ENCODE measurements at regions not wholly inside any gene's neighbourhood (a gene's known extent, or its start where the extent isn't known, plus 50 kb on each side); places are given as distances from the start of the nearest gene placed in this dataset.

GRCh38 chr2:84290537-84290936, 168.5 kb downstream of the SUCLG1 start:
- TF ChIP-seq POLR2A (IDR thresholded peaks at IDR 0.05) = no peak
- no peak for TF ChIP-seq CTCF (IDR thresholded peaks at IDR 0.05)

GRCh38 chr2:84288293-84288692, 170.8 kb downstream of the SUCLG1 start:
- no peaks in the 10 kb centered on the region for H3K9me3 ChIP-seq
- no peak overlapping the region for H3K4me3 ChIP-seq
- WGBS, 4 donors = 81 to 93% (median 86%) methylated on average over 3 of the region's 3 CpGs
- H3K27ac ChIP-seq = no peak overlapping the region
- TF ChIP-seq CTCF (IDR thresholded peaks at IDR 0.05) = no peak
- H3K4me1 ChIP-seq = no peaks in the 10 kb centered on the region
- peaks cover 0 to 2% (median 0%) of the 10 kb centered on the region in 9 donors for H3K27me3 ChIP-seq
- DNase-seq = no peak
- intact Hi-C loops (cut with DNase I) = no loop called here
- ATAC-seq = no peak
- H3K36me3 ChIP-seq = no peaks in the 10 kb centered on the region

More at GRCh38 chr2:84290537-84290936, 168.5 kb downstream of the SUCLG1 start:
- no peaks in the 10 kb centered on the region for H3K9me3 ChIP-seq
- no peak overlapping the region for H3K27ac ChIP-seq
- H3K36me3 ChIP-seq = no peaks in the 10 kb centered on the region
- H3K4me1 ChIP-seq = no peaks in the 10 kb centered on the region
- DNase-seq = peak in 1 of 5 donors; percentile 60
- intact Hi-C loops (cut with DNase I) = no loop called here
- H3K4me3 ChIP-seq = no peak overlapping the region
- ATAC-seq = no peak
- 92 to 98% (median 93%) methylated on average over 23 to 29 of the region's 29 CpGs for WGBS, 4 donors
- H3K27me3 ChIP-seq = peaks cover 0 to 2% (median 0%) of the 10 kb centered on the region in 9 donors

- TF ChIP-seq CTCF (IDR thresholded peaks at IDR 0.05) = no peak
- TF ChIP-seq POLR2A (IDR thresholded peaks at IDR 0.05) = no peak
- Histone ChIP-seq H3K4me1 (no peaks in the 10 kb centered on the region), H3K36me3 (no peaks in the 10 kb centered on the region), H3K27ac (no peak overlapping the region), H3K9me3 (no peaks in the 10 kb centered on the region), H3K4me3 (no peak overlapping the region), H3K27me3 (peaks cover 0 to 2% (median 0%) of the 10 kb centered on the region in 9 donors)
- 71 to 82% (median 73%) methylated on average over 4 of the region's 4 CpGs for WGBS, 4 donors
- ATAC-seq = no peak
- no peak for DNase-seq
- intact Hi-C loops (cut with DNase I) = no loop called here
These were observed 172.2 kb downstream of the SUCLG1 start for GRCh38 chr2:84286878-84287277.

- H3K27me3 ChIP-seq = peaks cover 0 to 2% (median 0%) of the 10 kb centered on the region in 9 donors
- peaks cover 0 to 5% (median 0%) of the 10 kb centered on the region in 12 donors for H3K4me1 ChIP-seq
- no peak overlapping the region for H3K27ac ChIP-seq
- TF ChIP-seq POLR2A (IDR thresholded peaks at IDR 0.05) (no peak), CTCF (IDR thresholded peaks at IDR 0.05) (no peak)
- intact Hi-C loops (cut with DNase I) = no loop called here
- ATAC-seq (no peak), DNase-seq (no peak)
- H3K9me3 ChIP-seq = no peaks in the 10 kb centered on the region
- H3K36me3 ChIP-seq = no peaks in the 10 kb centered on the region
- no peak overlapping the region for H3K4me3 ChIP-seq
- WGBS, 4 donors = 47 to 72% (median 58%) methylated on average over 1 of the region's 1 CpG
These were observed 173.9 kb downstream of the SUCLG1 start for GRCh38 chr2:84285056-84285747.

All from heart left ventricle (tissue), 16 donors.